ENCODE measurements at regions not wholly inside any gene's neighbourhood (a gene's known extent, or its start where the extent isn't known, plus 50 kb on each side); places are given as distances from the start of the nearest gene placed in this dataset.

DNA sequence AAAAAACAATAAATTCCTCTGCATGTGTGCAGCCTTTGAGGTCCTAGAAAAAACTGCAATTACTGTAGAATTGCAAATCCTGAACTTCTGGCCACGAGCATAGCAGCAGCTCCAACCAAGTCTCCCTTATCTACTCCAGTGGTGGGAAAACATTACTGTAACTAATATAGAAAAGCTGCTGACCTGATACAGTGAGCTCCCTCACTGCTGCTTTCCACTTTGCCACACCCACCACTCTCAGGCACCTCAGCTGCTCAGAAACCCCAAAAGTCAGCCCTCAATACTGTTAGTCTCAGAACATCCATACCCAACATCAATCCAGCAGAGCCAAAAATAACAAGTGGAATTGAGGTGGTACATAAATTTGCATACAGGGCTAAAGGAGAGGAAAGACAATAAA is 192.5 kb downstream of the POU4F1 start:
- no peak overlapping the region for H3K27ac Mint-ChIP-seq
- Histone ChIP-seq H3K9me3 (no peaks in the 10 kb centered on the region), H3K4me1 (ENCODE audit: control insufficient read depth in 1 of 2, extremely low read depth in 1 of 2, insufficient read depth in 2 of 2, low read length in 2 of 2) (no peaks in the 10 kb centered on the region), H3K36me3 (ENCODE audit: control insufficient read depth in 2 of 2, extremely low read depth in 1 of 2, insufficient read depth in 1 of 2, low read length in 1 of 2) (no peaks in the 10 kb centered on the region), H3K27me3 (replicated peaks in 1 of 2; ENCODE audit: control insufficient read depth in 2 of 2, extremely low read depth in 1 of 2, insufficient read depth in 2 of 2, low read length in 1 of 2) (no peaks in the 10 kb centered on the region), H3K4me3 (ENCODE audit: control insufficient read depth in 1 of 2, extremely low read depth in 1 of 2, low read length in 1 of 2) (no peak overlapping the region), H3K27ac (ENCODE audit: low read length) (no peak overlapping the region)
- no peaks in the 10 kb centered on the region for H3K9me3 Mint-ChIP-seq
- ATAC-seq (replicated peaks in 1 of 4), result no peak
- no peaks in the 10 kb centered on the region for H3K36me3 Mint-ChIP-seq
- CTCF ChIA-PET, result no interaction called here
- WGBS (ENCODE audit: insufficient coverage), result no CpG with 5 or more reads among the region's 1 CpG
- POLR2A ChIA-PET, result no interaction called here
- no peaks in the 10 kb centered on the region for H3K4me1 Mint-ChIP-seq
- no peak overlapping the region for H3K4me3 Mint-ChIP-seq
- no peaks in the 10 kb centered on the region for H3K27me3 Mint-ChIP-seq
- no peak for DNase-seq

DNA sequence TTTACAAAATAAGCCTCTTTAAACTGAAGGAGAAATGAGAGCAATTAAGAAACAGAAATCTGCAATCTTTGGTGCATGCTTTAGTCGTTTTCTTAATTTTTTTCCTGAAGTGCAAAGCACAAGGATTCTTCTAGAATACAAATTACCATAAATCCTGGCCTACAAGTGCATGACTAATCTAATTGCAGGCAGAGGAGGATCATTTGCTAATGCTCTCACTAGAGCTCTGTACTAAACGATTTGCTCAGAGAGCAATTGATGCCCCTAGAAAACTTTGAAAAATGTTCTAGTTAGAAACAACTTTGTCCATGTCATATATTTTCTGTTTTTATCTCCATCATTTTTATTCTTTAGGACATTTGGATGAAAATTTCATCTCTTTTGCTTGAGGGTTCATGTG is 193.2 kb downstream of the POU4F1 start:
- no CpG with 5 or more reads among the region's 2 CpGs for WGBS (ENCODE audit: insufficient coverage)
- H3K27me3 Mint-ChIP-seq, result no peaks in the 10 kb centered on the region
- H3K36me3 Mint-ChIP-seq, result no peaks in the 10 kb centered on the region
- ATAC-seq (replicated peaks in 1 of 4), result no peak
- H3K4me1 Mint-ChIP-seq, result no peaks in the 10 kb centered on the region
- H3K4me3 Mint-ChIP-seq, result no peak overlapping the region
- Histone ChIP-seq H3K36me3 (ENCODE audit: control insufficient read depth in 2 of 2, extremely low read depth in 1 of 2, insufficient read depth in 1 of 2, low read length in 1 of 2) (no peaks in the 10 kb centered on the region), H3K4me3 (ENCODE audit: control insufficient read depth in 1 of 2, extremely low read depth in 1 of 2, low read length in 1 of 2) (no peak overlapping the region), H3K4me1 (ENCODE audit: control insufficient read depth in 1 of 2, extremely low read depth in 1 of 2, insufficient read depth in 2 of 2, low read length in 2 of 2) (no peaks in the 10 kb centered on the region), H3K9me3 (no peaks in the 10 kb centered on the region), H3K27ac (ENCODE audit: low read length) (no peak overlapping the region), H3K27me3 (replicated peaks in 1 of 2; ENCODE audit: control insufficient read depth in 2 of 2, extremely low read depth in 1 of 2, insufficient read depth in 2 of 2, low read length in 1 of 2) (no peaks in the 10 kb centered on the region)
- ChIA-PET POLR2A (no interaction called here), CTCF (no interaction called here)
- no peak for DNase-seq
- H3K9me3 Mint-ChIP-seq, result no peaks in the 10 kb centered on the region
- H3K27ac Mint-ChIP-seq, result no peak overlapping the region

DNA sequence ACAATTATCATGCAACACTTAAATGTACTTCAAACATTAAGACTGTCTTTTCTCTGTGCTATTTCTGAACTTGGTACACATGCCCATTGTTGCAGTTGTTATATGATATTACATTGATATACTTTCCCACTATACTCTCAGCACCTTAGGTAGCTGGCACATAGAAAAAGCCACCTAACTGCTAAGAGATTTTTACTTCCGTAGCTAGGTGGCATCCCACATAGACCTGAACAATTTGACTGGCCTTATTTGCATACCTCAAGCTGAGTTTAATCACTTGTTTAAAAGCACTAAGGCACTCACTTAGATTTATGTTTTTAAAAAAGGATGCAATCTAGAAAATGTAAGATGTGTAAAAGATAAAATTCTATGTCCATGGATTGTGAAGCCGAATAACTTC is 194.2 kb downstream of the POU4F1 start:
- POLR2A ChIA-PET, result no interaction called here
- H3K36me3 Mint-ChIP-seq, result no peaks in the 10 kb centered on the region
- H3K27ac Mint-ChIP-seq, result no peak overlapping the region
- Histone ChIP-seq H3K4me1 (ENCODE audit: control insufficient read depth in 1 of 2, extremely low read depth in 1 of 2, insufficient read depth in 2 of 2, low read length in 2 of 2) (no peaks in the 10 kb centered on the region), H3K4me3 (ENCODE audit: control insufficient read depth in 1 of 2, extremely low read depth in 1 of 2, low read length in 1 of 2) (no peak overlapping the region), H3K9me3 (no peaks in the 10 kb centered on the region), H3K36me3 (ENCODE audit: control insufficient read depth in 2 of 2, extremely low read depth in 1 of 2, insufficient read depth in 1 of 2, low read length in 1 of 2) (no peaks in the 10 kb centered on the region), H3K27me3 (replicated peaks in 1 of 2; ENCODE audit: control insufficient read depth in 2 of 2, extremely low read depth in 1 of 2, insufficient read depth in 2 of 2, low read length in 1 of 2) (no peaks in the 10 kb centered on the region), H3K27ac (ENCODE audit: low read length) (no peak overlapping the region)
- DNase-seq, result no peak
- CTCF ChIA-PET, result no interaction called here
- H3K4me3 Mint-ChIP-seq, result no peak overlapping the region
- no peak for ATAC-seq (replicated peaks in 1 of 4)
- H3K27me3 Mint-ChIP-seq, result peaks cover 0 to 8% of the 10 kb centered on the region in 2 donors
- no peaks in the 10 kb centered on the region for H3K9me3 Mint-ChIP-seq
- no peaks in the 10 kb centered on the region for H3K4me1 Mint-ChIP-seq
- no CpG with 5 or more reads among the region's 2 CpGs for WGBS (ENCODE audit: insufficient coverage)

DNA sequence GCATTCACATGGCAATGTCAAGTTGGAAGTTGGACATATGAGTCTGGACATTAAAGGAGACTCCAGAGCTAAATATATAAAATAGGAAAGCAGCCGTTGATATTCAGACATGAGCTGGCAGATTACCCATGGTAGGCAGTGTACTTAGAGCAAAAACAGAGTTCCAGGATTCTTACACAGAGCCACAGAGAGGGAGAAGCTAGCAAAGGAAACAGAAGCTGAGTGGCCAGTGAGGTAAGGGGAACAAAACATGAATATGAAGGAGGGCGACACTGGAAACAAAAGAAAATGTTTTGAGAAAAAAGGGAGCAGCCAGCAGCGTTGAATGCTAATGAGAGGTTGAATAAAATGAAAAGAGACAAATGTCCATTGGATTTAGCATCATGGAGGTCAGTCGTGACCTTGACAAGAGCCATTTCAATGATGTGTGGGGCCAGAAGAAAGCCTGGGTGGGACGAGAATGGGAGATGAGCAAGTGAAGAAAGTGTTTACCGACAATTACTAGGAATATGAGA is 198.4 kb downstream of the POU4F1 start:
- WGBS (ENCODE audit: insufficient coverage), result 19% methylated on average over 3 of the region's 6 CpGs
- POLR2A ChIA-PET, result no interaction called here

DNA sequence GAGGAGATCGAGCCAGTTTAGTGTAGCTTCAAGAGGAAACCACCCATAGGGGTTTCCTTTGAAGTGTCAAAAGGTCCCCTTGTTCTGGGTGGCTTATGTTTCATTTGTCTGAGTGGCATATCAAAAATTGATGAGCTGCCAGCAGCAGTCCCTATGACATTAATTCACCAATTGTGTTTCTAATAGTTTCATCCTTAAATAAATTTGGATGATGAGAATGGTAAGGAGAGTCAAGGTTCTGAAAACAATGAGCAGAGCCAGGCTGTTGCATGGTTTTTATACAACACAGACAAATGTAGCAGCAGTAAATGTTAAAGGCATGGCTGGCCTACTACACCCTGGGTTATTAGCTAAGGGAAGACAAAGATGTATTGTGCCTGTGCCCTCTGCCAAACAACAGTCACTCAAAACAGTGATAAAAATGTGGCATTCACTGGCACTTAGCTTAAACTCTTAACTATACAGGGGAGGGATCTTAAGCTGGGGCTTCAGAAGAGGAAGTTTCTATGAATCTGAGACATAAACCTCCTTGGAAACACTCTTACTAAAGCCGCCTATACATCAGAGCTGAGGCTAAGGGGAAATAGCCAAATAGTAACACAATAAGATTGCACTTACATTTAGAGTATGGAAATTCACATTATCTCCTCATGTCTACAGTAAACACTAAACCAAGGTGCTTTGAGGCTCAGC is 200.5 kb downstream of the POU4F1 start:
- Mint-ChIP-seq H3K36me3 (no peaks in the 10 kb centered on the region), H3K27ac (no peak overlapping the region), H3K4me1 (no peaks in the 10 kb centered on the region), H3K4me3 (no peak overlapping the region), H3K9me3 (peaks cover 0 to 3% (median 0%) of the 10 kb centered on the region in 3 donors), H3K27me3 (peaks cover 0 to 12% of the 10 kb centered on the region in 2 donors)
- Histone ChIP-seq H3K4me3 (ENCODE audit: control insufficient read depth in 1 of 2, extremely low read depth in 1 of 2, low read length in 1 of 2) (no peak overlapping the region), H3K36me3 (ENCODE audit: control insufficient read depth in 2 of 2, extremely low read depth in 1 of 2, insufficient read depth in 1 of 2, low read length in 1 of 2) (no peaks in the 10 kb centered on the region), H3K9me3 (no peaks in the 10 kb centered on the region), H3K27ac (ENCODE audit: low read length) (no peak overlapping the region), H3K27me3 (replicated peaks in 1 of 2; ENCODE audit: control insufficient read depth in 2 of 2, extremely low read depth in 1 of 2, insufficient read depth in 2 of 2, low read length in 1 of 2) (no peaks in the 10 kb centered on the region), H3K4me1 (ENCODE audit: control insufficient read depth in 1 of 2, extremely low read depth in 1 of 2, insufficient read depth in 2 of 2, low read length in 2 of 2) (no peaks in the 10 kb centered on the region)
- DNase-seq (no peak), ATAC-seq (replicated peaks in 1 of 4) (no peak)
- ChIA-PET CTCF (no interaction called here), POLR2A (no interaction called here)
- WGBS (ENCODE audit: insufficient coverage), result 14% methylated on average over 1 of the region's 2 CpGs

More for the DNA sequence above, 198.4 kb downstream of the POU4F1 start:
- Histone ChIP-seq H3K27me3 (replicated peaks in 1 of 2; ENCODE audit: control insufficient read depth in 2 of 2, extremely low read depth in 1 of 2, insufficient read depth in 2 of 2, low read length in 1 of 2) (no peaks in the 10 kb centered on the region), H3K4me1 (ENCODE audit: control insufficient read depth in 1 of 2, extremely low read depth in 1 of 2, insufficient read depth in 2 of 2, low read length in 2 of 2) (no peaks in the 10 kb centered on the region), H3K36me3 (ENCODE audit: control insufficient read depth in 2 of 2, extremely low read depth in 1 of 2, insufficient read depth in 1 of 2, low read length in 1 of 2) (no peaks in the 10 kb centered on the region), H3K27ac (ENCODE audit: low read length) (no peak overlapping the region), H3K4me3 (ENCODE audit: control insufficient read depth in 1 of 2, extremely low read depth in 1 of 2, low read length in 1 of 2) (no peak overlapping the region), H3K9me3 (no peaks in the 10 kb centered on the region)
- ATAC-seq (replicated peaks in 1 of 4), result no peak
- H3K4me1 Mint-ChIP-seq, result no peaks in the 10 kb centered on the region
- H3K27ac Mint-ChIP-seq, result no peak overlapping the region
- H3K27me3 Mint-ChIP-seq, result peaks cover 0 to 12% of the 10 kb centered on the region in 2 donors
- no peaks in the 10 kb centered on the region for H3K9me3 Mint-ChIP-seq
- no peak for DNase-seq
- H3K36me3 Mint-ChIP-seq, result no peaks in the 10 kb centered on the region
- CTCF ChIA-PET, result no interaction called here
- no peak overlapping the region for H3K4me3 Mint-ChIP-seq

DNA sequence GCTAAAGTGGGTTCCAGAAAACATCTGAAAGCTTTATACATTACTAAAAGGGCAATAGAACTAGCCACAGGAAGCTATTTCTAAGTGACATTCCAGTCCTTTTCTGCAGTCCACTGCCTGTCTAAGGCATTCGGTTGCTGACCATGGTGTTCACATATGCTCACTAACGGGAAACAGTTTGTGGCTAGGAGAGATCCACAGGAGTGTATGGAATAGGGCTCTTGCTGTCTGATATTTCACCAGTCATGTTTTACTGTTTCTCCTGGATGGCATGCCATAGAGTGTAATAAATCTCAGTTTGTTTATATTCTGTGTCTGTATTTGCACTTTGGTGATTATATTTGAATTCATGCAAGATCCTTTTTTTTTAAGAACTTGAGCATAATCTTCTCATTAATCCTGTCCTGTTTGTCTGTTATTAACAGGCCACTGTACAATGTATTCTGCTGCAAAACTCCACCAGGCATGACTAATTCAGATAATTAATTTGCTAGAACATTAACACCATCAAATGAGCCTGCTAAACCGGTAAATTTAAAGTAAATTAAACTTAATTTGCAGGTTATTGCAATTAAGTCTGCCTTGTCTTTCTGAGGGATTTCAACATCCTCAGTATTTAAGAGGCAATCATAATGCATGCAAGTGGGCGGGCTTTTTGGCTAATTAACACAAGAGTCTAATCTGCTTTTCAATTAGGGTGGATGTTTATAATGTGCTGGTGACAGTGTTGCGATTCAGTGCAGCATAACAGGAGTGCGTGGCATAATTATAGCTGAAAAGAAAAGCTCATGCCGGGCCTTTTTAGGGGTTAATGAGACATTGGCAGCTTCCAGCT is 201.3 kb downstream of the POU4F1 start:
- no peak overlapping the region for H3K27ac Mint-ChIP-seq
- Histone ChIP-seq H3K4me3 (ENCODE audit: control insufficient read depth in 1 of 2, extremely low read depth in 1 of 2, low read length in 1 of 2) (no peak overlapping the region), H3K36me3 (ENCODE audit: control insufficient read depth in 2 of 2, extremely low read depth in 1 of 2, insufficient read depth in 1 of 2, low read length in 1 of 2) (no peaks in the 10 kb centered on the region), H3K27me3 (replicated peaks in 1 of 2; ENCODE audit: control insufficient read depth in 2 of 2, extremely low read depth in 1 of 2, insufficient read depth in 2 of 2, low read length in 1 of 2) (no peaks in the 10 kb centered on the region), H3K4me1 (ENCODE audit: control insufficient read depth in 1 of 2, extremely low read depth in 1 of 2, insufficient read depth in 2 of 2, low read length in 2 of 2) (no peaks in the 10 kb centered on the region), H3K27ac (ENCODE audit: low read length) (no peak overlapping the region), H3K9me3 (no peaks in the 10 kb centered on the region)
- peaks cover 0 to 4% (median 1%) of the 10 kb centered on the region in 3 donors for H3K9me3 Mint-ChIP-seq
- ATAC-seq (replicated peaks in 1 of 4), result no peak
- H3K27me3 Mint-ChIP-seq, result peaks cover 0 to 12% of the 10 kb centered on the region in 2 donors
- CTCF ChIA-PET, result no interaction called here
- no peak overlapping the region for H3K4me3 Mint-ChIP-seq
- 80% methylated on average over 6 of the region's 7 CpGs for WGBS (ENCODE audit: insufficient coverage)
- no peaks in the 10 kb centered on the region for H3K36me3 Mint-ChIP-seq
- H3K4me1 Mint-ChIP-seq, result no peaks in the 10 kb centered on the region
- no peak for DNase-seq
- POLR2A ChIA-PET, result no interaction called here
